ENCODE measurements at regions not wholly inside any gene's neighbourhood (a gene's known extent, or its start where the extent isn't known, plus 50 kb on each side); places are given as distances from the start of the nearest gene placed in this dataset.

GRCh38 chr16:9300252-9300651 is 208.8 kb downstream of the HAPSTR1 start:
- TF ChIP-seq, protein P1, sequence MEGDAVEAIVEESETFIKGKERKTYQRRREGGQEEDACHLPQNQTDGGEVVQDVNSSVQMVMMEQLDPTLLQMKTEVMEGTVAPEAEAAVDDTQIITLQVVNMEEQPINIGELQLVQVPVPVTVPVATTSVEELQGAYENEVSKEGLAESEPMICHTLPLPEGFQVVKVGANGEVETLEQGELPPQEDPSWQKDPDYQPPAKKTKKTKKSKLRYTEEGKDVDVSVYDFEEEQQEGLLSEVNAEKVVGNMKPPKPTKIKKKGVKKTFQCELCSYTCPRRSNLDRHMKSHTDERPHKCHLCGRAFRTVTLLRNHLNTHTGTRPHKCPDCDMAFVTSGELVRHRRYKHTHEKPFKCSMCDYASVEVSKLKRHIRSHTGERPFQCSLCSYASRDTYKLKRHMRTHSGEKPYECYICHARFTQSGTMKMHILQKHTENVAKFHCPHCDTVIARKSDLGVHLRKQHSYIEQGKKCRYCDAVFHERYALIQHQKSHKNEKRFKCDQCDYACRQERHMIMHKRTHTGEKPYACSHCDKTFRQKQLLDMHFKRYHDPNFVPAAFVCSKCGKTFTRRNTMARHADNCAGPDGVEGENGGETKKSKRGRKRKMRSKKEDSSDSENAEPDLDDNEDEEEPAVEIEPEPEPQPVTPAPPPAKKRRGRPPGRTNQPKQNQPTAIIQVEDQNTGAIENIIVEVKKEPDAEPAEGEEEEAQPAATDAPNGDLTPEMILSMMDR (IDR thresholded peaks at IDR 0.05; ENCODE audit: borderline replicate concordance, extremely low read depth, low read length, poor library complexity, severe bottlenecking): no peak
- no peak for TF ChIP-seq EZH2 (IDR thresholded peaks at IDR 0.05; ENCODE audit: borderline replicate concordance, low read depth, low read length, severe bottlenecking)

Measured in DND-41 (cell line).